ENCODE measurements at regions not wholly inside any gene's neighbourhood (a gene's known extent, or its start where the extent isn't known, plus 50 kb on each side); places are given as distances from the start of the nearest gene placed in this dataset.
"Not testable (repeated sequence)": the region's sequence is repeated elsewhere in the genome, so short reads cannot be mapped to it uniquely, and the experiment has no call there.

DNA sequence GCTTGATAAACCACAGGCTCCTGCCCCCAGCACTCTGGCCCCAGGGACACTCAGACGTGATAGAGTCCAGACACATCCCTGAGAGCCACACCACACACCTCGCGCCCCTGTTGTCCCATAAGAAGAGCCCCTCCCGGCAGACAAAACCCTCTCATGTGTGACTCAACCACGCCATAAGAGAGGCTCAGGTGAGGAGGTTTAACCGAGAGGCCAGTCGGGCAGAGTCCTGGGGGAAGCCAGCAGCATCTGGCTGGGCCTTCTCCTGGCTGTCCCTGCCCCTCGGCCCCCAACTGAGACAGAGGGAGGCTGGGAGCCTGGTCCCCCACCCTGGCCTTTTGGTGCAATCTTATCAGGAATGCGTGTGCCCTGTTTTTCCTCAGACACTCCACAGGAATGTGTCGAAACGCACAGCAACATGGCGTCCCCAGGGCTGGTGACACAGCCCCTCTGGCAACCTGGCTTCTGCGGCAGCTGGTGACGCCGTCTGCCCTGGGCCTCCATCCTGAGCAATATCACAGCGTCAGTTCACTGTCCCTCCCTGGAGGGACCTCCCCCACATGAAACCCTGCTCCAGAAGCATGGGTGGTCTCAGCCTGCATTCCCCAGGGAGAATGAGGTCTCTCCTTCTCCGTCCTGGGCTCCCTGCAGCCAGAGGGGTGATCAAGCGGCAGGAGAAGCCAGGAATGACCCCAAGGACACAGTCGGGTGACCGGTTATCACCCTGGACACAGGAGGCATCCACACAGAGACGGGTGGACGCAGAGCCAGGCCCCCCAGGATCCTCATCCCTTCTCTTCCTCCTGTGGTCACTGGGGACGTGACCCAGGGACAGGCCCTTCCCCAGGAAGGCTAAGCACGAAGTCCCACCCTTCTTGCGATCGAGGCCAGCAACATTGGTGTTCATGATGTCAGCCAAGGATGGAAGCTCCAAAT is 156.6 kb upstream of the AFDN start:
- Histone ChIP-seq H3K4me3 (no peak overlapping the region), H3K27ac (no peak overlapping the region)
- TF ChIP-seq, protein P1, sequence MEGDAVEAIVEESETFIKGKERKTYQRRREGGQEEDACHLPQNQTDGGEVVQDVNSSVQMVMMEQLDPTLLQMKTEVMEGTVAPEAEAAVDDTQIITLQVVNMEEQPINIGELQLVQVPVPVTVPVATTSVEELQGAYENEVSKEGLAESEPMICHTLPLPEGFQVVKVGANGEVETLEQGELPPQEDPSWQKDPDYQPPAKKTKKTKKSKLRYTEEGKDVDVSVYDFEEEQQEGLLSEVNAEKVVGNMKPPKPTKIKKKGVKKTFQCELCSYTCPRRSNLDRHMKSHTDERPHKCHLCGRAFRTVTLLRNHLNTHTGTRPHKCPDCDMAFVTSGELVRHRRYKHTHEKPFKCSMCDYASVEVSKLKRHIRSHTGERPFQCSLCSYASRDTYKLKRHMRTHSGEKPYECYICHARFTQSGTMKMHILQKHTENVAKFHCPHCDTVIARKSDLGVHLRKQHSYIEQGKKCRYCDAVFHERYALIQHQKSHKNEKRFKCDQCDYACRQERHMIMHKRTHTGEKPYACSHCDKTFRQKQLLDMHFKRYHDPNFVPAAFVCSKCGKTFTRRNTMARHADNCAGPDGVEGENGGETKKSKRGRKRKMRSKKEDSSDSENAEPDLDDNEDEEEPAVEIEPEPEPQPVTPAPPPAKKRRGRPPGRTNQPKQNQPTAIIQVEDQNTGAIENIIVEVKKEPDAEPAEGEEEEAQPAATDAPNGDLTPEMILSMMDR (IDR thresholded peaks at IDR 0.05), result no peak
- DNase-seq (ENCODE audit: low spot score), result no peak

DNA sequence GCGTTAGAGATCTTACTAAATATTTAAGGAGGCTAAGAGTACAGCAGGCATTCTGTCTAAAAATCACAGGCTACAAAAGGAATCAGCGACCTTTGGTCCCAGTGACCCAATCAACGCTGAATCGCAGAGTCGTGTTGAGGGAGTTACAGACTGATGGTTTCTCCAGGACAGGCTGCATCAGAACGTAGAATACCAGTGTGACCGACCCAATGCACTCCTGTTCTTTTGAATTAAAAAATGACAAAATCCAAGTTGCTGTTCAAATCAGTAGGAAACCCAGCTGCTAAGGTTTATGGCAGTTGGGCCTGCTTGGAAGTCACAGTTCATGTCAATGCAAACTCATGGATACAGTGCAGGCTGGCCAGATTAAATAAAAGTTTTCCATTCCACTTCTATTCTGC is 155.8 kb upstream of the AFDN start:
- no peak overlapping the region for H3K4me3 ChIP-seq
- no peak for DNase-seq (ENCODE audit: low spot score)
- H3K27ac ChIP-seq, result no peak overlapping the region
- TF ChIP-seq, protein P1 (IDR thresholded peaks at IDR 0.05), result no peak

DNA sequence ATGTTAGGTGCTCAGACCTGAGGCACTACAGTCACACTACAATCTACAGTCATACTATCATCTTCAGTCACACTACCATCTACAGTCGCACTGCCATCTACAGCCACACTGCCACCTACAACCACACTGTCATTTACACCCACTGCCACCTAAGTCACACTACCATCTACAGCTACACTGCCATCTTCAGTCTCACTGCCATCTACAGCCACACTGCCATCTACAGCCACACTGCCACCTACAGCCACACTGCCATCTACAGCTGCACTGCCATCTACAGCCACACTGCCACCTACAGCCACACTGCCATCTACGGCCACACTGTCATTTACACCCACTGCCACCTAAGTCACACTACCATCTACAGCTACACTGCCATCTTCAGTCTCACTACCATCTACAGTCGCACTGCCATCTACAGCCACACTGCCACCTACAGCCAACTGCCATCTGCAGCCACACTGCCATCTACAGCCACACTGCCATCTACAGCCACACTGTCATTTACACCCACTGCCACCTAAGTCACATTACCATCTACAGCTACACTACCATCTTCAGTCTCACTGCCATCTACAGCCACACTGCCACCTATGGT is 155.2 kb upstream of the AFDN start:
- DNase-seq (ENCODE audit: low spot score); H3K27ac ChIP-seq; H3K4me3 ChIP-seq: not testable (repeated sequence)

DNA sequence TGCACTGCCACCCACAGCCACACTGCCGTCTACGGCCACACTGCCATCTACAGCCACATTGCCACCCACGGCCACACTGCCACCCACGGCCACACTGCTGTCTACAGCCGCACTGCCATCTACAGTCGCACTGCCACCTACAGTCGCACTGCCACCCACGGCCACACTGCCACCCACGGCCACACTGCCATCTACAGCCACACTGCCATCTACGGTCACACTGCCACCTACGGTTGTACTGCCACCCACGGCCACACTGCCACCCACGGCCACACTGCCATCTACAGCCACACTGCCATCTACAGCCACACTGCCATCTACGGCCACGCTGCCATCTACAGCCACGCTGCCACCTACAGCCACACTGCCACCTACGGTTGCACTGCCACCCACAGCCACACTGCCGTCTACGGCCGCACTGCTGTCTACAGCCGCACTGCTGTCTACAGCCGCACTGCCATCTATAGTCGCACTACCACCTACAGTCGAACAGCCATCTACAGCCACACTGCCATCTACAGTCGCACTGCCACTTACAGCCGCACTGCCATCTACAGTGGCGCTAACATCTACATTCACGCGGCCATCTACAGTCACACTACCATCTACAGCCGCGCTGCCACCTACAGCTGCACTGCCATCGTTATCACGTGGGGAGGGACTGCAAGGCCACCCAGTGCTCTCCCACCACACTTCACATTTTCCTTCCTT is 154.6 kb upstream of the AFDN start:
- no peak for DNase-seq (ENCODE audit: low spot score)
- H3K4me3 ChIP-seq, result no peak overlapping the region
- TF ChIP-seq, protein P1 (IDR thresholded peaks at IDR 0.05), result no peak
- H3K27ac ChIP-seq, result no peak overlapping the region

DNA sequence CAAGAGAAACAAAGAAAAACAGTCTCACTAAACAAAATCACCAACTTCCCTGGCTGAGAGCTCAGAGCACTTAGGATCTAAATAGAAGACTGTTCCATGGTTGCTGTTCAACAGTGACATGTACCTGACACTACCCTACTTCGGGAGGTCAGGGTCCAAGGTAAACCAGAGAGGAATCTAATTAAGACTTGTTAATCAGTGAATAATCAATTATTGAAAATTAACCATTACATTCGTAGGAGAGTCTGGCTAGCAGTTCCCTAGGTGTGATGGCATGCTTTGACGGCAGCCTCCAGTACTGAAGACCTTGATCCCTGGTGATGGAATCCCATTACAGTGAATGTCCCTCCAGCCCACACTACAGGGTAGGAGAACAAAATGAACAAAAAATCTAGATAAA is 154.0 kb upstream of the AFDN start:
- Histone ChIP-seq H3K27ac (no peak overlapping the region), H3K4me3 (no peak overlapping the region)
- TF ChIP-seq, protein P1 (IDR thresholded peaks at IDR 0.05), result no peak
- no peak for DNase-seq (ENCODE audit: low spot score)

DNA sequence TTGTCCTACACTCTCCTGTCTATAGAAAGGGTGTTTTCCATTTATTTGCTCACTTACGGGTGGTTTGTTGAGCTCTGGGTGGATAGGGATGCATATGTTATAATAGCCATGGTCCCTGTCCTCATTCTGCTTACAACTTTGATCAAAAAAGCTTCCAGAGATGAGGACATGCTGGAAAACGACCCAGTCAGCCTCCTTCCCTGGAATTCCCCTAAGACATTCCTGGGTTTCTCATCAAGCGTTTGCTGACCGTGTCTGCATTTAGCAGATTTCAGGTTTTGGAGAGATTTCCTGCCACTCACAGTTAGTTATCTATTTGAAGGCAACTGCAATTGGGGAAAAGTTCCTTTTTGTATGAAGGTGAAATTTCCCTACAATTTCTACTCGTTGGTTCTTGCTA is 152.8 kb upstream of the AFDN start:
- H3K27ac ChIP-seq, result no peak overlapping the region
- TF ChIP-seq, protein P1 (IDR thresholded peaks at IDR 0.05), result no peak

DNA sequence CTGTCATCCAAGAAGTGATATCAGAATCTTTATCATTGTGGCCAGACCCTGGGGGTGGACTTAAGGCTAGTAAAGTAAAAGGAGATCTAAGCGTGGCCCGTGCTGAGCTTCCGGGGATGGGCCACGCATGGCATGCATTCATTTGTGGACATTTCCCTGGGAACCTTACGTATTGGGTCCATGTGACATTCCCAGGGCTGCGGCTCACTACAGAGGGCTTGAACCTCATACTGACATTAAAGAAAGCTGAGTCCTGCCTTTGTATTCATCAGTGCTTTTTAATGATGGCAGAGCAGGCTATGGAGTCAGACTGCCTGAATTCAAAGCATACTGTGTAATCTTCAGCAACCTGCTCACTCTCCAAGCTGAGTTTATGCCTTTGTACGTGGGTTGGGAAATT is 152.2 kb upstream of the AFDN start:
- Histone ChIP-seq H3K27ac (no peak overlapping the region), H3K4me3 (no peak overlapping the region)
- TF ChIP-seq, protein P1 (IDR thresholded peaks at IDR 0.05), result no peak
- no peak for DNase-seq (ENCODE audit: low spot score)

More for the DNA sequence above, 152.8 kb upstream of the AFDN start:
- DNase-seq (ENCODE audit: low spot score), result no peak
- H3K4me3 ChIP-seq, result no peak overlapping the region

Data from coronary artery (tissue), 2 donors.